ENCODE measurements at regions not wholly inside any gene's neighbourhood (a gene's known extent, or its start where the extent isn't known, plus 50 kb on each side); places are given as distances from the start of the nearest gene placed in this dataset.

DNA sequence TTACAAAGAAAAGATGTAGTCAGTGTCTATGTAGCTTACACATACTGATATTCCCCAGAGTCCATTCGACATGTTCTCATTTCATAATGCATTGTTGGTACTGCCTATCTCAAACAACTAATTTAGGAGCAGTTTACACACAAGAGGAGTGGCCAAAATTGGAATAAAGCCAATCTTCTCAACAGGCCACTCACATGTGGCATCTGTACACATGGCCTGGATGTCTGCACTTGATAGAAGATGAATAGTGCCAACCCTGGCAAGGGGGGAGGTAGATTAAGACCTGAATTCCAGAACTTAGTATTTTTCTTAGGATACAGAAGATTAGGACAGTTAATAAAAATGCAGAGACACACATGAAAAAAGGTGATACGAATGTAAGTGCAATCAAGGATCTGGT is 125.3 kb upstream of the STARD3NL start:
- H3K27ac Mint-ChIP-seq = no peak overlapping the region
- peaks cover 8% of the 10 kb centered on the region for H3K27me3 Mint-ChIP-seq
- no peaks in the 10 kb centered on the region for H3K36me3 Mint-ChIP-seq (ENCODE audit: low read depth)
- H3K9me3 Mint-ChIP-seq = peaks cover 12% of the 10 kb centered on the region
- no peak overlapping the region for H3K4me3 Mint-ChIP-seq
- H3K4me1 Mint-ChIP-seq = no peaks in the 10 kb centered on the region
- ATAC-seq (replicated peaks) = no peak

DNA sequence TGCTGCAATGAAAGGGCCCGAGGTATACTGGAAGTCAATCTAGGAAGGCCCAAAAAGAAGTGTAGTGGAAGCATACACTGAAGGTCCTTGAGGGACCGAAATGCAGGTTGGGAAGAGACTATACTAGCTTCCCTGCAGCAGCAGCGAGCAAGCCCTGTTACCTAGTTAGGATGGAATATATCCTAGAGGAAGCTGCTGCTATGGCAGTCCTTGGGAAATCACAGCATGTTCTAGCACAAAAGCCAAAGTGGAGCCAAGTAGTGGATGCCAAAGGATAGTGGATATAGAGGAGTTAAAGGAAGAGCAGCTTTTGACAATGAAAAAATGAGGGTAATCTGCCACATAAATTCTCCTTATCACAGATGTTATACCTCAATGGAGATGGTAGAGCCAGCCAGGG is 123.8 kb upstream of the STARD3NL start:
- ATAC-seq (replicated peaks) = no peak
- H3K4me1 Mint-ChIP-seq = no peaks in the 10 kb centered on the region
- H3K27ac Mint-ChIP-seq = no peak overlapping the region
- no peak overlapping the region for H3K4me3 Mint-ChIP-seq
- no peaks in the 10 kb centered on the region for H3K36me3 Mint-ChIP-seq (ENCODE audit: low read depth)
- peaks cover 2% of the 10 kb centered on the region for H3K9me3 Mint-ChIP-seq
- H3K27me3 Mint-ChIP-seq = peaks cover 8% of the 10 kb centered on the region

DNA sequence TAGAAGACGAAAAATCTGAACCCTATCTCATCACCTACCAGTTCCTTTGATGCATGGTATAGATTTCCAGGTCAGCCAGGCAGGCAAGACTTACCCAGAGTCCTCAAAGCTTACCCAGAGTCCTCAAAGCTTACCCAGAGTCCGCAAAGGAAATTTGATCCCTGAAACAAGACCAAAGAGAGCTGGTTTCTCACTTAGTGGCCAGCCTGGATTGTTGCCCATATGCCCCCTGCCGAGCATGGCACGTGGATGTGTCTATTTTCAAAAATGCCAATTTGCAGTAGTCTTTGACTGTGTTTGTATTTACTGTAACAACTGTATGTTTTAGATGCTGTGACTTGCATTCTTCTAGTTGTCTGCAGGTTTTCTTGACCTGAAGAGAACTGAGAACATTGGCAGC is 120.2 kb upstream of the STARD3NL start:
- Mint-ChIP-seq H3K27me3 (peaks cover 18% of the 10 kb centered on the region), H3K9me3 (no peaks in the 10 kb centered on the region), H3K36me3 (ENCODE audit: low read depth) (no peaks in the 10 kb centered on the region), H3K27ac (no peak overlapping the region), H3K4me3 (no peak overlapping the region), H3K4me1 (no peaks in the 10 kb centered on the region)
- no peak for ATAC-seq (replicated peaks)

DNA sequence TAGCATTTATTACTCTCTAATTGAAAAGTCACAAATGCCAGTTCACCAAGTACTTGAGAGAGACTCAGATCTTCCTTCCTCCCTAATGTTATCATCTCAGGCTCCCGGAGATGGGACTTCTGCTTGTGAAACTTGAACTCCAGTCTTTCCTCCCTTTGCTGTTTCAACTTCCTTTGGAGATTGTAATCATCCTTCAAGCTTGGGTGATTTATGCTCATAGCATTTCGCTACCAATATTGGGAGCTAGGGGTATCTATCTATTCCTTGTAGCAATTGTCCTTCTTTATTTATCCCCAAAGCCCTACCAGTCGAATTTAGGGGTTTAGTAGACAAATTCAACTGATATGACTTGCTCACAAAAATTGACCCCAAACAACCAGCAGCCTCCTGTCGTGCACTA is 117.9 kb upstream of the STARD3NL start:
- no peaks in the 10 kb centered on the region for H3K4me1 Mint-ChIP-seq
- H3K4me3 Mint-ChIP-seq = no peak overlapping the region
- H3K27ac Mint-ChIP-seq = no peak overlapping the region
- no peak for ATAC-seq (replicated peaks)
- no peaks in the 10 kb centered on the region for H3K36me3 Mint-ChIP-seq (ENCODE audit: low read depth)
- H3K9me3 Mint-ChIP-seq = no peaks in the 10 kb centered on the region
- peaks cover 11% of the 10 kb centered on the region for H3K27me3 Mint-ChIP-seq

DNA sequence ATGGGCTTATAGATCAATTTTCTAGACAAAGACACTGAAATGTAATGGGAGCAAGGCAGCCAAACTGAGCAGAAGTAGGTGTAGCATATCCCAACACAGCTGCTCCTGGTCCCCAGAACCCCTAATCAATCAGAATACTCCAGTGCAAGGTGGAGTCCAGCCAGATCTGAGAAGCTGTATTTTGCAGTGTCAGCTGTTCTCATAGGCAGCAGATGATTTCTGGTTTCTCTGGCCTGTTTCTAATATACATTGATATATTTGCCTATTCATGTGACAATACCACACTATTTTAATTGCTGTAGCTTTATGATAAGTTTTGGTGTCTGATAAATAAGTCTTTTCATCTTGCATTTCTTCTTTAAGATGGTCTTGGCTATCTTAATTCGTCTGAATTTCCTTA is 117.4 kb upstream of the STARD3NL start:
- H3K4me3 Mint-ChIP-seq = no peak overlapping the region
- H3K36me3 Mint-ChIP-seq (ENCODE audit: low read depth) = no peaks in the 10 kb centered on the region
- no peaks in the 10 kb centered on the region for H3K9me3 Mint-ChIP-seq
- no peak for ATAC-seq (replicated peaks)
- peaks cover 11% of the 10 kb centered on the region for H3K27me3 Mint-ChIP-seq
- no peaks in the 10 kb centered on the region for H3K4me1 Mint-ChIP-seq
- no peak overlapping the region for H3K27ac Mint-ChIP-seq

DNA sequence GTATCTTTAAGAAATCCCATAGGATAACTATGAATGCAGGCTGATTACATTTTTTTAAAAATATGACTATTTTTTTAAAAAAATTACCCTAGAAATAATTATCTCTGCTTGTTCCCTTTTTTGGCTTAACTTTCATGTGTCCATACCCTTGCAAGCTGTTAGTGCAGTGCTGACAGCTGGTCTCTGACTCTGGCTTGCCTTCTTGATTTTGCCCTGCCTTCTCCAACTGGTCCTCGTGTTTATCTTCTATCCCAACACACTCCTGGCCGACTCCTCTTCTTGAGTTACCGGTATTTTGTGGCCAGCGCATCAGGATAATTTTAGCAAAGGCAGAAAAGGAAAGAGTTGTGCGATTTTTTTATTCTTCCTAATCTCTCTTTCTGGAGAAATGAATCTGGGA is 111.7 kb upstream of the STARD3NL start:
- Mint-ChIP-seq H3K27me3 (peaks cover 25% of the 10 kb centered on the region), H3K9me3 (no peaks in the 10 kb centered on the region), H3K36me3 (ENCODE audit: low read depth) (no peaks in the 10 kb centered on the region), H3K4me1 (no peaks in the 10 kb centered on the region), H3K27ac (no peak overlapping the region), H3K4me3 (no peak overlapping the region)
- ATAC-seq (replicated peaks) = no peak

DNA sequence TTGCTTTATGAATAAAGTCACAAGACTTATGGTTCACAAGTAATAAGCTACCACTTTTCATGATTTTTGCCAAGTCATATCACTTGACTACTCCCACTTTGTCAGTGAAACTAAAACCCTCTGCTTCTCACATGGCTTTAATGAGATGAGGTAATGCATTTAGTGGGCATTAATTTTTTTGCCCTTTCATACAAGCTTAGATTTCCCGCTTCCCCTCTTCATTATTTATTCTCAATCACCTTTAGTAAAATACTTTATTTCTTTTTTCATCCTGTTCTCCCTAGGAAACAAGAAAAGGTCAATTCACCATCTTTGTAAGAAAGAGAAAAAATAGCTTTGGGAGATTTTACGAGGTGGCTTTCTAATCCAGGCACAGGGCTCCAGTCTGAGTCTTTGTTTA is 109.6 kb upstream of the STARD3NL start:
- Mint-ChIP-seq H3K27me3 (peaks cover 19% of the 10 kb centered on the region), H3K27ac (no peak overlapping the region), H3K4me3 (no peak overlapping the region), H3K4me1 (no peaks in the 10 kb centered on the region), H3K9me3 (no peaks in the 10 kb centered on the region), H3K36me3 (ENCODE audit: low read depth) (no peaks in the 10 kb centered on the region)
- no peak for ATAC-seq (replicated peaks)

DNA sequence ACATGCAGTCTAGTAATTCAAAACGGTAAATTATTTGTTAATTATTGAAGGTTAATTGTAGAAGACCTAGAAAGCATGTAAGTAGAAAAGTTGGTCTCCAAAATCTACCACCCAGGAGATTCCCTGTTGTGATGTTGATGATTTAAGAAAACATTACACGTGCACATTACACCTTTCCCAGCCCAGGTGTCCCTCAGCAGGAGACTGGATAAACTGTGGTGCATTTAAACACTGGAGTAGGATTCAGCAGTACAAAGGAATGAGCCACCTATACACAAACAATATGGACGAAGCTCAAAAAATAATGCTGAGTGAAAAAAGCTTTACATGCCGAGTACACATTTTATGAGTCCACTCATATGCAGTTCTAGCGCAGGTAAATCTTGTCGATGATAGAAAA is 109.0 kb upstream of the STARD3NL start:
- H3K27me3 Mint-ChIP-seq = peaks cover 25% of the 10 kb centered on the region
- no peaks in the 10 kb centered on the region for H3K9me3 Mint-ChIP-seq
- H3K27ac Mint-ChIP-seq = no peak overlapping the region
- no peak for ATAC-seq (replicated peaks)
- no peaks in the 10 kb centered on the region for H3K36me3 Mint-ChIP-seq (ENCODE audit: low read depth)
- no peak overlapping the region for H3K4me3 Mint-ChIP-seq
- H3K4me1 Mint-ChIP-seq = no peaks in the 10 kb centered on the region

DNA sequence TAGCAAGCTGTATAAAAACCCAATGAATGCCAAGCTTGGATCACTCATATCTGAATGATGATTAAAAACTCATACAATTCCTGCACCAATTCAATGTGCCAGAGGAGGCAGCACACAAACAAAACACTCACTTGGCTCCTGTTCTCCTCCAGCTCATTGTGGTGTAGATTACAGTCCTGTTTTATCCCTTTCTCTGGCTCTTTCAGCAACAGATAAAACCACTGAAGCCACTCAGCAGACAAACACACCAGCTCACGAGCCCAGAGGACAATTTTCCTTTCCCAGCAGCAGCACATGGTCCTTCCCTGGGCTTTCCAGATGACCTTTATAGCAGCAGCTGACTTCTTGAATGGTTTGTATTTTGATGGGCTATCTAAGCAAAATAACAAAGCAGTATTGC is 107.3 kb upstream of the STARD3NL start:
- Mint-ChIP-seq H3K4me3 (no peak overlapping the region), H3K9me3 (no peaks in the 10 kb centered on the region), H3K4me1 (no peaks in the 10 kb centered on the region), H3K27ac (no peak overlapping the region), H3K27me3 (peaks cover 33% of the 10 kb centered on the region), H3K36me3 (ENCODE audit: low read depth) (no peaks in the 10 kb centered on the region)
- no peak for ATAC-seq (replicated peaks)

DNA sequence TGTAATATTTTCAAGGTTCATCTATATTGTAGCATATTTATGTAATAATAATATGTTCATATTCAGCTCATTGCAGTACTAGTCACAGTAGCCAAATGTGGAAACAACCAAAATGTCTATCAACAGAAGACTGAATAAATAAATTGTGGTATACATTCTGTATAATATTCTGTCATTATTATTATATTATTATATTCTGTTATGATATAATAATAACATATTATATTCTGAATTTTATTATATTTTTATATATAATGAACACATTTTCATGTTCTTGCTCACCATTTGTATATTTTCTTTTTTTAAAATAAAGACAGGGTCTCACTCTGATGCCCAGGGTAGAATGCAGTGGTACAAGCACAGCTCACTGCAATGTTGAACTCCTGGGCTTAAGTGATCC is 91.2 kb upstream of the STARD3NL start:
- no peaks in the 10 kb centered on the region for H3K36me3 Mint-ChIP-seq (ENCODE audit: low read depth)
- no peak for ATAC-seq (replicated peaks)
- peaks cover 14% of the 10 kb centered on the region for H3K27me3 Mint-ChIP-seq
- no peak overlapping the region for H3K27ac Mint-ChIP-seq
- H3K9me3 Mint-ChIP-seq = no peaks in the 10 kb centered on the region
- no peaks in the 10 kb centered on the region for H3K4me1 Mint-ChIP-seq
- H3K4me3 Mint-ChIP-seq = no peak overlapping the region

DNA sequence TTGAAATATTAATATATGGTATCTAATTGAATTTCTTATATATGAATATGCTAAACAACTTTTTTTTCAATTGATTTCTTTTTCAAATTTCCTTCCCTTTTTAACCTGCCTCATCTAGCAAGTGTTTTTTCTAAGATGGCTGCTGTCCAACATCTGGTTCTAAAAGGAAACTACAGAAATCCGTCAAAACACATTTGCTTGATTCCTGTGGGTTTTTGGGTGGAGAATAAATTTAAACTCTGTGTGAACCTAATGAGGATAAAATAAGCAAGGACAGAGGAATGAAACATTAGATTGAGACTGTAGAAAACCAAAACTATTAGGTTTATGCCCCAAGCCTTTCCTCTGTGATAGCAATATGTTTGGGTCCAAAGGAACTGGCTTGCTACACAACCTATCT is 75.5 kb upstream of the STARD3NL start:
- H3K4me1 Mint-ChIP-seq = no peaks in the 10 kb centered on the region
- no peak overlapping the region for H3K27ac Mint-ChIP-seq
- no peak for ATAC-seq (replicated peaks)
- H3K9me3 Mint-ChIP-seq = peaks cover 6% of the 10 kb centered on the region
- no peaks in the 10 kb centered on the region for H3K36me3 Mint-ChIP-seq (ENCODE audit: low read depth)
- no peak overlapping the region for H3K4me3 Mint-ChIP-seq
- peaks cover 14% of the 10 kb centered on the region for H3K27me3 Mint-ChIP-seq

DNA sequence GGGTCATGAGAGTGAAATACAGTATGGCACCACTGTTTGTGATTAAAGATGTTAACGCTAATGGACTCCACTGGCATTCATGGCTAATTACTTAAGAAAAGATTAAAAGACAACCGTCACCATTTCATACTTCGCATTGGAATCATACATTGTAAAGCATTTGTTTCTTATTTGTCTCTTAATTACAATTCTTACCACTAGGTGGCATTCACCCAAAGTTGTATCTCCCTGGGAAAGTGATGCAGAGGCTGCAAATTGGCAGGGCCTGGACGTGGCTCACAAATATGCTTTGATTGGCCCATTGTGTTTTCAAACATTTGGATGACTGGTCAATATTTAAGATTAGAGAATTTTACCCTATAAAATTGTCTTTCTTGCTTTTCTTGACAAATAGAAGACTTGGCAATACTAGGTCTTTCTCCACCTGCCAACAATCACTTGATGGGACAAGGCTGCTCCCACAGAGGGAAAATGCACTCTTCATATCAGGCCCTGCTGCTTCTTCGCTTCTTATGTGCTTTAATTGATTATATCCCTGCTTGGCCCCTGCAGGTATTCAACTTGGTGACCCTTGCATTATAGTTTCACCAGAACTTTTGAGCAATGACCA is 72.1 kb upstream of the STARD3NL start:
- ATAC-seq (replicated peaks) = peak; percentile 52

DNA sequence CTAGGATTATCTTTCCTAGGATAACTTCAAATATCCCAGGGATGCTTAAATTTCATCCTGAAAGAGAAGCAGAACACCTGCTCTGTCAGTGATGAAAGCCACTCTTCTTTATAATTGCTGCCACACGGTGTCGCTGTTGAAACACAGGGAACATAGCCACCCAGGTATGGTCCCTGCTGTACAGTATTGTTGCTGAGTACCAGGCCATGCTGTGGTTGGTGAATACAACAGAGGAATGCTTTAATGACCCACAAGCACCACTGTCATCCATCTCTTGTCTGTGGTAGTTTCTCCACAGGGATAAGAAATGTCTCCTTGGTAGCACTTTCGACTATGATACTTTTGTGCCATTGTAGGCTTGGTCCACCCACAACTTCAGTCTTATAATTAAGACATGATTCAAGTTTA is 70.6 kb upstream of the STARD3NL start:
- Mint-ChIP-seq H3K9me3 (no peaks in the 10 kb centered on the region), H3K27me3 (peaks cover 14% of the 10 kb centered on the region), H3K36me3 (ENCODE audit: low read depth) (no peaks in the 10 kb centered on the region), H3K27ac (no peak overlapping the region), H3K4me3 (no peak overlapping the region), H3K4me1 (no peaks in the 10 kb centered on the region)
- peak; percentile 81 for ATAC-seq (replicated peaks)

More for the DNA sequence above, 72.1 kb upstream of the STARD3NL start:
- no peaks in the 10 kb centered on the region for H3K4me1 Mint-ChIP-seq
- H3K9me3 Mint-ChIP-seq = no peaks in the 10 kb centered on the region
- peaks cover 8% of the 10 kb centered on the region for H3K27me3 Mint-ChIP-seq
- H3K36me3 Mint-ChIP-seq (ENCODE audit: low read depth) = no peaks in the 10 kb centered on the region
- H3K27ac Mint-ChIP-seq = no peak overlapping the region
- H3K4me3 Mint-ChIP-seq = no peak overlapping the region

DNA sequence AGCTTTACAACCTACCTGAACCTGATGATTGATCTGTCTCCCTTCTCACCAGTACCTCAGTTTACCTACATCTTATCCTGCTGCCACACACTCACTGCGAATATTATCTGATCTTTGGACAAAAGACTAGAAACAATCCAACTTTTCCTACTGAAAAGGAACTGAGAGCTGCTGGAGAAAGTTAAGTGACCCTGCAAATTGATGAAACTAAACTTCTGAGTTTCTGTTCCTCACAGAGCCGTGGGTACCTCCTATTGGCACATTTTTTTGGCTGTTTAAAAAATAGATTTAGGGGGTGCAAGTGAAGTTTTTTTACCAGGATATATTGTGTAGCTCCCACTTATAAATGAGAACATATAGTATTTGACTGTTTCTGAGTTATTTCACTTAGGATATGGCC is 66.0 kb upstream of the STARD3NL start:
- Mint-ChIP-seq H3K4me3 (no peak overlapping the region), H3K9me3 (no peaks in the 10 kb centered on the region), H3K27ac (no peak overlapping the region), H3K27me3 (peaks cover 19% of the 10 kb centered on the region), H3K4me1 (no peaks in the 10 kb centered on the region), H3K36me3 (ENCODE audit: low read depth) (no peaks in the 10 kb centered on the region)
- no peak for ATAC-seq (replicated peaks)

DNA sequence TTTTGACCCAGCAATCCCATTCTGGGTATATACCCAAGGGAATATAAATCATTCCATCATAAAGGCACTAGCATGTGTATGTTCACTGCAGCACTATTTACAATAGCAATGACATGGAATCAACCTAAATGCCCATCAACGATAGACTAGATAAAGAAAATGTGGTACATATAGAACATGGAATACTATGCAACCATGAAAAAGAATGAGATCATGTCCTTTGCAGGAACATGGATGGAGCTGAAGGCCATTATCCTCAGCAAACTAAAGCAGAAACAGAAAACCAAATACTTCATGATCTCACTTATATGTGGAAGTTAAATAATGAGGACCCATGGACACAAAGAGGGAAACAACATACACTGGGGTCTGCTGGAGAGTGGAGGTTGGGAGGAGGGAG is 58.0 kb upstream of the STARD3NL start:
- no peak overlapping the region for H3K27ac Mint-ChIP-seq
- peaks cover 25% of the 10 kb centered on the region for H3K27me3 Mint-ChIP-seq
- H3K36me3 Mint-ChIP-seq (ENCODE audit: low read depth) = no peaks in the 10 kb centered on the region
- no peak for ATAC-seq (replicated peaks)
- H3K4me3 Mint-ChIP-seq = no peak overlapping the region
- no peaks in the 10 kb centered on the region for H3K4me1 Mint-ChIP-seq
- H3K9me3 Mint-ChIP-seq = no peaks in the 10 kb centered on the region

DNA sequence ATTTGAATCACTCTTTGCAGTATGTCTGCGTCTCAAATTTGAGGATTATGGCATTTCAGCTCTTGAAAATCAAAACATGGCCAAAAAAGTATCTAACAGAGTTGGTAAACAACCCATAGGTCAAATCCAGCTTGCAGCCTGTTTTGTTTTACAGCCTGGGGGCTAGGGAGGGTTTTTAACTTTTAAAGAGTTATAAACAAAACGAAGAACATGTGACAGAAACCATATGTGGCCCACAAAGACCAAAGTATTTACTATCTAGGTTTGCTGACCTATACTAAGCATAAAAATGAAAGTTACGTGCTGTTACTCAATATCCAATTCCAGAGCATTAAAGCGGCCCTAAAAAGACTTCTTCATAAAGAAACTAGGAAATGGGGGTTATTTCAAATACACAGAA is 55.5 kb upstream of the STARD3NL start:
- H3K9me3 Mint-ChIP-seq = no peaks in the 10 kb centered on the region
- H3K4me1 Mint-ChIP-seq = no peaks in the 10 kb centered on the region
- H3K36me3 Mint-ChIP-seq (ENCODE audit: low read depth) = no peaks in the 10 kb centered on the region
- peaks cover 18% of the 10 kb centered on the region for H3K27me3 Mint-ChIP-seq
- H3K4me3 Mint-ChIP-seq = no peak overlapping the region
- no peak for ATAC-seq (replicated peaks)
- no peak overlapping the region for H3K27ac Mint-ChIP-seq
